LNCAP (cell line): ENCODE measurements at regions not wholly inside any gene's neighbourhood (a gene's known extent, or its start where the extent isn't known, plus 50 kb on each side); places are given as distances from the start of the nearest gene placed in this dataset.

Experiments used
- CTCF ChIP-seq: fragments of 450-650 bp; IDR thresholded peaks from 2 replicates; pipeline ENCODE4 v1.5.1; 2017; ENCODE audit warnings: mild to moderate bottlenecking

GRCh38 chr14:101243587-101244338 is 317.5 kb upstream of the DIO3 start:
- TF ChIP-seq CTCF, result no peak

GRCh38 chr14:101246894-101247841 is 314.1 kb upstream of the DIO3 start:
- no peak for TF ChIP-seq CTCF

GRCh38 chr14:101247842-101248725 is 313.2 kb upstream of the DIO3 start:
- TF ChIP-seq CTCF, result no peak

GRCh38 chr14:101248840-101249675 is 312.2 kb upstream of the DIO3 start:
- TF ChIP-seq CTCF, result no peak

- no peak for TF ChIP-seq CTCF
Measured at GRCh38 chr14:101249676-101250036, 311.6 kb upstream of the DIO3 start.

- no peak for TF ChIP-seq CTCF
Measured at GRCh38 chr14:101250336-101250947, 310.9 kb upstream of the DIO3 start.
